ENCODE measurements at regions not wholly inside any gene's neighbourhood (a gene's known extent, or its start where the extent isn't known, plus 50 kb on each side); places are given as distances from the start of the nearest gene placed in this dataset.

GRCh38 chr3:132881756-132882409, 156.3 kb upstream of the TMEM108 start:
- no peak for DNase-seq (ENCODE audit: low read depth, low spot score)
- POLR2A ChIA-PET = no interaction called here
- TF ChIP-seq CTCF (IDR thresholded peaks at IDR 0.05; ENCODE audit: low read depth, low read length) = no peak

GRCh38 chr3:132880986-132881385, 157.2 kb upstream of the TMEM108 start:
- Histone ChIP-seq H3K27me3 (ENCODE audit: control insufficient read depth, insufficient read depth, low read length) (no peaks in the 10 kb centered on the region), H3K4me3 (ENCODE audit: low read depth, low read length) (no peak overlapping the region), H3K27ac (ENCODE audit: low read depth, low read length) (no peak overlapping the region), H3K9me3 (ENCODE audit: control insufficient read depth, insufficient read depth, low read length) (no peaks in the 10 kb centered on the region)
- no peak for TF ChIP-seq CTCF (IDR thresholded peaks at IDR 0.05; ENCODE audit: low read depth, low read length)
- ChIA-PET CTCF (no interaction called here), POLR2A (no interaction called here)
- no peak for DNase-seq (ENCODE audit: low read depth, low spot score)

More at GRCh38 chr3:132881756-132882409, 156.3 kb upstream of the TMEM108 start:
- Histone ChIP-seq H3K27me3 (ENCODE audit: control insufficient read depth, insufficient read depth, low read length) (no peaks in the 10 kb centered on the region), H3K9me3 (ENCODE audit: control insufficient read depth, insufficient read depth, low read length) (no peaks in the 10 kb centered on the region), H3K27ac (ENCODE audit: low read depth, low read length) (no peak overlapping the region), H3K4me3 (ENCODE audit: low read depth, low read length) (no peak overlapping the region)
- CTCF ChIA-PET = no interaction called here

- no peak overlapping the region for H3K4me3 ChIP-seq (ENCODE audit: low read depth, low read length)
- H3K27me3 ChIP-seq (ENCODE audit: control insufficient read depth, insufficient read depth, low read length) = no peaks in the 10 kb centered on the region
- no peak for DNase-seq (ENCODE audit: low read depth, low spot score)
- H3K27ac ChIP-seq (ENCODE audit: low read depth, low read length) = no peak overlapping the region
- ChIA-PET POLR2A (no interaction called here), CTCF (no interaction called here)
- no peak for TF ChIP-seq CTCF (IDR thresholded peaks at IDR 0.05; ENCODE audit: low read depth, low read length)
- H3K9me3 ChIP-seq (ENCODE audit: control insufficient read depth, insufficient read depth, low read length) = no peaks in the 10 kb centered on the region
Measured at GRCh38 chr3:132879656-132880055, 157.4 kb upstream of the NPHP3 start.

GRCh38 chr3:132874701-132875100, 152.5 kb upstream of the NPHP3 start:
- DNase-seq (ENCODE audit: low read depth, low spot score) = no peak
- no peaks in the 10 kb centered on the region for H3K27me3 ChIP-seq (ENCODE audit: control insufficient read depth, insufficient read depth, low read length)
- H3K9me3 ChIP-seq (ENCODE audit: control insufficient read depth, insufficient read depth, low read length) = no peaks in the 10 kb centered on the region
- H3K4me3 ChIP-seq (ENCODE audit: low read depth, low read length) = no peak overlapping the region
- ChIA-PET POLR2A (no interaction called here), CTCF (no interaction called here)
- TF ChIP-seq CTCF (IDR thresholded peaks at IDR 0.05; ENCODE audit: low read depth, low read length) = no peak
- no peak overlapping the region for H3K27ac ChIP-seq (ENCODE audit: low read depth, low read length)

GRCh38 chr3:132872711-132873110, 150.5 kb upstream of the NPHP3 start:
- POLR2A ChIA-PET = no interaction called here
- Histone ChIP-seq H3K27me3 (ENCODE audit: control insufficient read depth, insufficient read depth, low read length) (no peaks in the 10 kb centered on the region), H3K4me3 (ENCODE audit: low read depth, low read length) (no peak overlapping the region), H3K27ac (ENCODE audit: low read depth, low read length) (no peak overlapping the region), H3K9me3 (ENCODE audit: control insufficient read depth, insufficient read depth, low read length) (no peaks in the 10 kb centered on the region)
- no peak for TF ChIP-seq CTCF (IDR thresholded peaks at IDR 0.05; ENCODE audit: low read depth, low read length)
- DNase-seq (ENCODE audit: low read depth, low spot score) = no peak
- CTCF ChIA-PET = no interaction called here
